Posterior cingulate gyrus (tissue), 11 donors: ENCODE measurements at regions not wholly inside any gene's neighbourhood (a gene's known extent, or its start where the extent isn't known, plus 50 kb on each side); places are given as distances from the start of the nearest gene placed in this dataset.
"Not testable (repeated sequence)": the region's sequence is repeated elsewhere in the genome, so short reads cannot be mapped to it uniquely, and the experiment has no call there.

Source experiments
- DNase-seq, 10 donors: peaks; one replicate each; pipeline versions ENCODE4 v3.0.0 to v3.0.0-alpha.2; 2020 to 2021; ENCODE audit warnings: mixed read lengths in 3 of 10
- intact Hi-C: fragments of 100-400 bp; cut with DNase I; formaldehyde crosslinking; loops from one replicate; pipeline ENCODE4 v1.15.1; 2023

- no peak for DNase-seq
- intact Hi-C loops: no loop called here
These were observed 68.8 kb downstream of the UTRN start for GRCh38 chr6:144353871-144354314.

GRCh38 chr6:144359783-144360182 lies 74.6 kb downstream of the UTRN start:
- DNase-seq: no peak
- intact Hi-C loops: no loop called here

GRCh38 chr6:144360401-144360800 lies 75.3 kb downstream of the UTRN start:
- no peak for DNase-seq
- intact Hi-C loops: no loop called here

DNA sequence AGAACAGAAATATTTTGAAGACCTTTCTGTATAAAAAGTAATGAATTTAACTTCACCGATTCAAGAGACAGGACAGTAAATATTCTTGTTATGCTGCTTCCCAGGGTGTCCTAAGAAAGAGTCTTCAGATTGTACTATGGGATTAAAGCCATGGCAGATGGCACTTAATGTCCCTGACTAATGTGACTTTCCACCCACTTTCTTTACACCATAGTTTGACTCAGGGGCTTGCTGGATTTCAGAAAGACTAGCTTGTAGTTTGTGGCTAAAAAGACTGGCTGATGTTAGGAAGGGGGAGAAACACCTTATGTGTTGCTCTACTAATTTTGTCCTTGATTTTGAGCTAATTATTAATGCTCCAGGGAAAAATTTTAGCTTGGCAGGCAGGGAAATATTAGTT lies 75.9 kb downstream of the UTRN start:
- no peak for DNase-seq
- intact Hi-C loops: no loop called here

GRCh38 chr6:144362042-144363018 lies 77.2 kb downstream of the UTRN start:
- intact Hi-C loops: no loop called here
- DNase-seq: no peak

DNA sequence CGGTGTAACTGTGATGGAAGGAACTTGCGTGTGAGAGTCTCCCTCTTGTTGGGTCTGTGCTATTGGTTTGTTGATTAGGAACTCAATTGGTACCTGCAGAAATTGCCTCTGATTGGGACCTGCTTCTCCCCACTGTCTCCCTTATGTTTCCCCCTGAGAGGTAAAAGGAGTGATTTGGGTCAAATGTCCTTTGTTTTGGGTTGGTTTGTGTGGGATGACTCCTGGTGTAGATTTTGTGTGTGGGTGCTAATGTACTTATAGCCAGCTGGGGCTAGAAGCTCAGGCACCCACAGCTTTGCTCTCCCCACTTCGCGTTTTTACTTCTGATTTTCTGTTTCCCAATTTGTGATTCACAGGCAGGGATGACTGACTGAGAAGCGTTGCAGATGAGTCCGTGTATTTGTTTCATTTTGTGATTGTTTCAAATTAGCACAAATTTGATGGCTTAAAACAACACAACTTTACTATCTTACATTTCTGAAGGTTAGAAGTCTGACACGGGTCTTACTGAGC lies 79.1 kb downstream of the UTRN start:
- intact Hi-C loops: no loop called here
- no peak for DNase-seq

- intact Hi-C loops: no loop called here
- DNase-seq: no peak
These were observed 79.6 kb downstream of the UTRN start for GRCh38 chr6:144364782-144365181.

- intact Hi-C loops: no loop called here
- no peak for DNase-seq
These were observed 80.1 kb downstream of the UTRN start for GRCh38 chr6:144365271-144365670.

DNA sequence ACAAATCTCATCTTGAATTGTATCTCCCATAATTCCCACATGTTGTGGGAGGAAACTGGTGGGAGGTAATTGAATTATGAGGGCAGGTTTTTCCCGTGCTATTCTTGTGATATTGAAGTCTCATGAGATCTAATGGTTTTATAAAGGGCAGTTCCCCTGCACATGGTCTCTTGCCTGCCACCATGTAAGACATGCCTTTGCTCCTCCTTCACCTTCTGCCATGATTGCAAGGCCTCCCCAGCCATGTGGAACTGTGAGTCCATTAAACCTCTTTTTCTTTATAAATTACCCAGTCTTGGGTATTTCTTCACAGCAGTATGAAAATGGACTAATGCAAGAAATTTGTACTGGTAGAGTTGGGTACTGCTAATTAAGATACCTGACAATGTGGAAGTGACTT lies 84.6 kb downstream of the UTRN start:
- intact Hi-C loops, DNase-seq: not testable (repeated sequence)

GRCh38 chr6:144372116-144372515 lies 87.0 kb downstream of the UTRN start:
- intact Hi-C loops: no loop called here
- DNase-seq: no peak

DNA sequence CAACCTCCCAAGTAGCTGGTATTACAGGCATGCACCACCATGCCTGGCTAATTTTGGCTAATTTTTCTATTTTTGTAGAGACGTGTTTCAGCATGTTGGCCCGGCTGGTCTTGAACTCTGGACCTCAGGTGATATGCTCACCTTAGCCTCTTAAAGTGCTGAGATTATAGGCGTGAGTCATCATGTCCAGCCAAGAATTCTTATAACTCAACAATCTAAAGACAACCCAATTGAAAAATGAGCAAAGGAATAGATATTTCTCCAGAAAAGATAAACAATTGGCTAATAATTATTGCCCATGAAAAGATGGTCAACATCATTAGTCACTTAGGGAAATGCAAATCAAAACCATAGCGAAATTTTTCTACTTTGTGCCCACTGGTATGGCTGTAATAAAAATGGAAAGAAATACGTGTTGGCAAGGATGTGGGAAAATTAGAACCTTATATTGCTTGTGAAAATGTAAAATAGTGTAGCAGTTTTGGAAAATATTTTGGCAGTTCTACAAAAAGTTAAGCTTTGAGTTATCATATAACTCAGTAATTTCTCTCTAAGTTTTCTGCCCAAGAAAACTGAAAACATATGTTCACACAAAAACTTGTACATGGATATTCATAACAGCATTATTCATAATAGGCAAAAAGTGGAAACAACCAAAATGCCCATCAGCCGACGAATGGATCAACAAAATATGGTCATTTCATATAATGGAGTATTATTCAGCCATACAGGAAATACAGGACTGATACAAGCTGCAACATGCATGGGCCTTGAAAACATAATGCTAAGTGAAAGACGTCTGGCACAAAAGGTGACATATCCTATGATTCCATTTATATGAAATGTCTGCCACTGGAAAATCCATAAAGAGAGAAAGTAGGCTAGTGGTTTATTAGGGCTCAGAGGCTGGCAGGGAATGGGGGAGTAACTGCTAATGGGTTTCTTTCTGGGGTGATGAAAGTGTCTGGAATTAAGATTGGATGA lies 87.8 kb downstream of the UTRN start:
- intact Hi-C loops: no loop called here
- DNase-seq: no peak

DNA sequence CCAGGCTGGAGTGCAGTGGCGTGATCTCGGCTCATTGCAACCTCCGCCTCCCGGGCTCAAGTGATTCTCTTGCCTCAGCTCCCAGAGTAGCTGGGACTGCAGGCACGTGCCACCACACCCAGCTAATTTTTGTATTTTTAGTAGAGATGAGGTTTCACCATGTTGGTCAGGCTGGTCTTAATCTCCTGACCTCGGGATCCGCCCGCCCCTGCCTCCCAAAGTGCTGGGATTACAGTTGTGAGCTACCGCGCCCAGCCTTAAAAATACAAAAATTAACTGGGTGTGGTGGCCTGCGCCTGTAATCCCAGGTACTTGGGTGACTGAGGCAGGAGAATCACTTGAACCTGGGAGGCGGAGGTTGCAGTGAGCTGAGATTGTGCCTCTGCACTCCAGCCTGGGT lies 89.4 kb downstream of the UTRN start:
- DNase-seq, intact Hi-C loops: not testable (repeated sequence)

- intact Hi-C loops: no loop called here
- no peak for DNase-seq
These were observed 92.6 kb downstream of the UTRN start for GRCh38 chr6:144377586-144378210.

DNA sequence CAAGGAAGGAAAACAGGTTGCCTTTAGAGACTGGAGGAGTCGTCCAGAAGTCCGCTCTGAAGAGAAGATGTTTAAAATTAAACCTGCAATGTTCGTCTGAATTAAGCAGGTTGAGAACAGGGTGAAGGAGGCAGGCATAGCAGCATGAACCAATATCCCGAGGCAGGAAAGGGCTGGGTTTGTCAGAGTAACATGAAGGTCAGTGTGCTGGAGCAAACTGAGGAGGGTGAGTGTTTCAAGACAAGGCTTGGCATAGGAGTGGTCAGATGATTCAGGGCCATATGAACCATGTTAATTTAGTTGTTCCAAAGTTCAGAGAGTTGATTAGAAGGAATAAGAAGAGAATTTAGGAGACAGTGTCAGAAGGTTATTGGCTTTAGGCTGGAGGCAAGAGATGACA lies 93.3 kb downstream of the UTRN start:
- intact Hi-C loops: no loop called here

DNA sequence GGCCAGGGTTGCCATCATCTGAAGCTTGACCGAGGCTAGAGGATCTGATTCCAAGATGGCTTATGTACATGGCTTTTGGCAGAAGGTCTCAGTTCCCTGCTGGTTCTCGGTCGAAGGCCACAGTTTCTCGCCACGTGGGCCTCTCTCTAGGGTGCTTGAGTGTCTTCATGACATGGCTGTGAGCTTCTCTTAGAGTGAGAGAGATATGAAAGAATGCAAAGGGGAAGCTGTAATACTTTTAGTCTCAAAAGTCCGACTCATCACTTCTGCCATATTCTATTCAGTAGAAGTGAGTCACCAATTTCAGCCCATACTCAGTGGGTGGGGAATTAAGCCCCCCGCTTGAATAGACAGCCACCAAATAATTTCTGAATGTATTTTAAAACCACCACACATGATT lies 94.2 kb downstream of the UTRN start:
- DNase-seq: no peak
- intact Hi-C loops: no loop called here

More for the DNA sequence above, 93.3 kb downstream of the UTRN start:
- no peak for DNase-seq

GRCh38 chr6:144381499-144381898 lies 96.4 kb downstream of the UTRN start:
- DNase-seq, intact Hi-C loops: not testable (repeated sequence)

DNA sequence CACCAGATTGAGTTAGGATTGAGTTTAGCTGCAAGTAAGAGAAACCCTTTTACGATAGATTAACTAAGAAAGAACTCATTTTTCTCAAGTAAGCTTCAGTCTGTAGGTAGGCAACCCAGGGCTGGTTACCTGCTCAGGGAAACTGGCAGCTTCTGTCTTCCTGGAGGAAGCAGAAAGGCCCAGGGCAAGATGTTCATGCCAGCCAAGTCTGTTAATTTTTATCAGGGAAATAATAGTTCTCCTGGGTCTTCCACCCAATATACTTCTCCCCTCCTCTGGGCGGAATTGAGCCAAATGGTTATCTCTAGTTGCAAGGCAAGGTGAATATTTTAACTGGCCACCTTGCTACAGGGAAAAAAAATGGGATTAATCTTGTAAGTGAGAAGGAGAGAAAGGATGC lies 98.2 kb downstream of the UTRN start:
- intact Hi-C loops: no loop called here
- no peak for DNase-seq

DNA sequence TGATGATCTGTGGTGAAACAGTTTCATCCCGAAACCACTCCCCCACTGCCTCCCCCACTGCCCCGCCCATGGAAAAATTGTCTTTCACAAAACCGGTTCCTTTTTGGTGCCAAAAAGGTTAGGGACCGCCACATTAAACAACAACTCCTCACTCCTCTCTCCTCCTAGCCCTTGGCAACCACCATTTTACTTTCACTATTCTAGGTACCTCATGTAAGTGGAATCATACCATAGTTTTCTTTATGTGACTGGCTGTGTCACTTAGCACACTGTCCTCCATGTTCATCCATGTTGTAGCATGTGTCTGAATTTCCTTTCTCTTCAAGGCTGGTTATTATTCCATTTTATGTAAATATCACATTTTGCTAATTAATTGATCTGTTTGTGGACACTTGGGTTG lies 99.3 kb downstream of the UTRN start:
- intact Hi-C loops: no loop called here
- no peak for DNase-seq

GRCh38 chr6:144389474-144389873 lies 104.3 kb downstream of the UTRN start:
- intact Hi-C loops, DNase-seq: not testable (repeated sequence)

GRCh38 chr6:144390202-144390601 lies 105.1 kb downstream of the UTRN start:
- DNase-seq: no peak
- intact Hi-C loops: no loop called here
